ENCODE measurements at regions not wholly inside any gene's neighbourhood (a gene's known extent, or its start where the extent isn't known, plus 50 kb on each side); places are given as distances from the start of the nearest gene placed in this dataset.

DNA sequence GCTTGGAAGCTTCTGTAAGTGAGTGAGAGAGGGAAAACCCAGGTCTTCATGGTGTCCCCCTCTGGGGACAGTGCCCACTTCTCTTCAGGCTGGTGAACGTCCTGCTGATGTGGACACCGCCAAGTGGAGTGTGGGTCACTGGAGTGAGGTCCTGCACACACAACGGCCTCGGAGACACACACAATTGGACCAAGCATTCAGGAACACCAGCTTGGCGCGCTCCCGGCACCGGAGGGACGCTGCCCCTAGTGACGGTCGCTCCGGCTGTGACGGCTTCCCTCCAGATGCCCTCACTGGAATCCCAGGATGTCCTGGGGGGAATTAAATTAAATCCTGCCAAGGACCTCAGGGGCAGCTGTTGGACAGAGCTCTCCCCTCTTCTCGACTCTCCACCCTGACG is 123.1 kb downstream of the ZNF664 start:
- Mint-ChIP-seq H3K27me3 (ENCODE audit: unreplicated experiment) (peaks cover 30% of the 10 kb centered on the region), H3K9me3 (ENCODE audit: unreplicated experiment) (peaks cover 3% of the 10 kb centered on the region), H3K4me3 (ENCODE audit: unreplicated experiment) (no peak overlapping the region), H3K4me1 (ENCODE audit: unreplicated experiment) (peaks cover 11% of the 10 kb centered on the region), H3K27ac (ENCODE audit: unreplicated experiment) (no peak overlapping the region), H3K36me3 (ENCODE audit: unreplicated experiment) (peaks cover 2% of the 10 kb centered on the region)
- no peak for DNase-seq (ENCODE audit: extremely low spot score, unreplicated experiment)
- TF ChIP-seq, protein P1, sequence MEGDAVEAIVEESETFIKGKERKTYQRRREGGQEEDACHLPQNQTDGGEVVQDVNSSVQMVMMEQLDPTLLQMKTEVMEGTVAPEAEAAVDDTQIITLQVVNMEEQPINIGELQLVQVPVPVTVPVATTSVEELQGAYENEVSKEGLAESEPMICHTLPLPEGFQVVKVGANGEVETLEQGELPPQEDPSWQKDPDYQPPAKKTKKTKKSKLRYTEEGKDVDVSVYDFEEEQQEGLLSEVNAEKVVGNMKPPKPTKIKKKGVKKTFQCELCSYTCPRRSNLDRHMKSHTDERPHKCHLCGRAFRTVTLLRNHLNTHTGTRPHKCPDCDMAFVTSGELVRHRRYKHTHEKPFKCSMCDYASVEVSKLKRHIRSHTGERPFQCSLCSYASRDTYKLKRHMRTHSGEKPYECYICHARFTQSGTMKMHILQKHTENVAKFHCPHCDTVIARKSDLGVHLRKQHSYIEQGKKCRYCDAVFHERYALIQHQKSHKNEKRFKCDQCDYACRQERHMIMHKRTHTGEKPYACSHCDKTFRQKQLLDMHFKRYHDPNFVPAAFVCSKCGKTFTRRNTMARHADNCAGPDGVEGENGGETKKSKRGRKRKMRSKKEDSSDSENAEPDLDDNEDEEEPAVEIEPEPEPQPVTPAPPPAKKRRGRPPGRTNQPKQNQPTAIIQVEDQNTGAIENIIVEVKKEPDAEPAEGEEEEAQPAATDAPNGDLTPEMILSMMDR (IDR thresholded peaks at IDR 0.05): no peak

DNA sequence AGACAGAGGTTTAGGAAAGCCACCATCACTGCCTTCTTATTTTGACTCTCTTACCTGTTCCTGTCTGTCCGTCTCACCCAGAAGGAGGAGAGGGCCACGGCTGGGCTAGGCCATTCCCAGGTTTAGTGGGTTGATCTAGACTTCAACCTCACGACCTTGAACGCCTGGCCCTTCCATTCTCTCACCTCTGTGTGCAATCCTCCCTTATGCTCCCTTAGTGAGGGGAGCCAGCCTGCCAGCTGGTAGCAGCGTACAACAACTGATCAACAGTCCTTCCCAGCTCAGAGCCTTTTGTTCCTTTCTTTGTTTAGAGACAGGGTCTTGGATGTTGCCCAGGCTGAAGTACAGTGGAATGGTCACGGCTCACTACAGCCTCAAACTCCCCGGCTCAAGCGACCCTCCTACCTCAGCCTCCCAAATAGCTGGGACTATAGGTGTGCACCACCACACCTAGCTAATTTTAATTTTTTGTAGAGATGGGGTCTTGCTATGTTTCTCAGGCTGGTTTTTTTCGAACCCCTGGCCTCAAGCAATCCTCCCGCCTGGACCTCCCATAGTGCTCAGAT is 123.9 kb downstream of the ZNF664 start:
- TF ChIP-seq, protein P1 (IDR thresholded peaks at IDR 0.05): no peak
- Mint-ChIP-seq H3K27ac (ENCODE audit: unreplicated experiment) (no peak overlapping the region), H3K4me1 (ENCODE audit: unreplicated experiment) (peaks cover 11% of the 10 kb centered on the region), H3K36me3 (ENCODE audit: unreplicated experiment) (peaks cover 2% of the 10 kb centered on the region), H3K4me3 (ENCODE audit: unreplicated experiment) (no peak overlapping the region), H3K9me3 (ENCODE audit: unreplicated experiment) (no peaks in the 10 kb centered on the region), H3K27me3 (ENCODE audit: unreplicated experiment) (peaks cover 30% of the 10 kb centered on the region)
- no peak for DNase-seq (ENCODE audit: extremely low spot score, unreplicated experiment)

DNA sequence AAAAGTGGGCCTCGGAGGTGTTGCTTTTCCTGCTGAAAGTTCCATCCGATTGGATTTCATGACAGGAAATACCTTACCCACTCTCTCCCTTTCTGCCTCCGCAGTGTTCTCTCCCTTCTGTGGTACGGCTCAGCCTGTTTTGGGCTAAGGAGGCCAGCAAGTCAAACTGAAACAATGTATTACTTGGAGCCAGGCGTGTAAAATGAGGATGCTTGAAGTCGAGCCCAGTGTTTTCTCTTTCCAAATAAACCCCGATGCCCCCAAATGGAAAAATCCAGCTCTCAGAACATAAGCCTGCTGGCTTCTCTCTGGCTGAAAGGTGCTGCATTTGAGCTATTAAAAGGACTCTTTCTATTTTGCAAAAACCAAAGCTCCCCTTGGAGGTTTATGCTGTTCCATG is 124.7 kb downstream of the ZNF664 start:
- no peaks in the 10 kb centered on the region for H3K9me3 Mint-ChIP-seq (ENCODE audit: unreplicated experiment)
- DNase-seq (ENCODE audit: extremely low spot score, unreplicated experiment): no peak
- no peak overlapping the region for H3K27ac Mint-ChIP-seq (ENCODE audit: unreplicated experiment)
- H3K4me1 Mint-ChIP-seq (ENCODE audit: unreplicated experiment): peaks cover 11% of the 10 kb centered on the region
- H3K27me3 Mint-ChIP-seq (ENCODE audit: unreplicated experiment): peaks cover 30% of the 10 kb centered on the region
- TF ChIP-seq, protein P1 (IDR thresholded peaks at IDR 0.05): no peak
- peaks cover 2% of the 10 kb centered on the region for H3K36me3 Mint-ChIP-seq (ENCODE audit: unreplicated experiment)
- H3K4me3 Mint-ChIP-seq (ENCODE audit: unreplicated experiment): no peak overlapping the region

GRCh38 chr12:124098101-124098757 is 125.2 kb downstream of the ZNF664 start:
- TF ChIP-seq, protein P1 (IDR thresholded peaks at IDR 0.05): no peak
- Mint-ChIP-seq H3K9me3 (ENCODE audit: unreplicated experiment) (no peaks in the 10 kb centered on the region), H3K36me3 (ENCODE audit: unreplicated experiment) (peaks cover 2% of the 10 kb centered on the region), H3K27ac (ENCODE audit: unreplicated experiment) (no peak overlapping the region), H3K27me3 (ENCODE audit: unreplicated experiment) (peaks cover 30% of the 10 kb centered on the region), H3K4me1 (ENCODE audit: unreplicated experiment) (peaks cover 11% of the 10 kb centered on the region), H3K4me3 (ENCODE audit: unreplicated experiment) (no peak overlapping the region)
- DNase-seq (ENCODE audit: extremely low spot score, unreplicated experiment): no peak

DNA sequence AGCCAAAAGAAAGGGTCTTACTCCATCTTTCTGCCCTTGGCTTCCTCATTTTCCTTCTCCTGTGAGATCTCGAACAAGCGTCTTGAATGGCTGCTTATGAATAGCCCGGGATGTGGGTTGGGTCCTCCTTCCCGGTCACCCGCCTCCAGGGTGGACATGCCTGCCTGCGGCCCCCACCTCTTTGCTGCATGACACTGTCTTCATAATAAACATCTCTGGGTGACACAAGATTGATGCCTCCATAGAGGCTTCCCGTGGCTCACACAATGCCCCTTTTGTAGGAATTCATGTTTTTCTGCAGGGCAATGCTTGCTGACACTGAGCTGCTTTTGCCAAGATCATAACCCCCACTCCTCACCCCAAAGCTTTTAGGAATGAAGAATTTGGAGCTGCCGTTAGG is 125.9 kb downstream of the ZNF664 start:
- H3K4me3 Mint-ChIP-seq (ENCODE audit: unreplicated experiment): no peak overlapping the region
- no peaks in the 10 kb centered on the region for H3K9me3 Mint-ChIP-seq (ENCODE audit: unreplicated experiment)
- no peak overlapping the region for H3K27ac Mint-ChIP-seq (ENCODE audit: unreplicated experiment)
- TF ChIP-seq, protein P1 (IDR thresholded peaks at IDR 0.05): no peak
- DNase-seq (ENCODE audit: extremely low spot score, unreplicated experiment): no peak
- peaks cover 30% of the 10 kb centered on the region for H3K27me3 Mint-ChIP-seq (ENCODE audit: unreplicated experiment)
- H3K36me3 Mint-ChIP-seq (ENCODE audit: unreplicated experiment): peaks cover 2% of the 10 kb centered on the region
- peaks cover 11% of the 10 kb centered on the region for H3K4me1 Mint-ChIP-seq (ENCODE audit: unreplicated experiment)
